ENCODE measurements at regions not wholly inside any gene's neighbourhood (a gene's known extent, or its start where the extent isn't known, plus 50 kb on each side); places are given as distances from the start of the nearest gene placed in this dataset.
"Not testable (repeated sequence)": the region's sequence is repeated elsewhere in the genome, so short reads cannot be mapped to it uniquely, and the experiment has no call there.

GRCh38 chr4:179618966-179619365, 2176.7 kb upstream of the AGA start:
- no peak for ATAC-seq

DNA sequence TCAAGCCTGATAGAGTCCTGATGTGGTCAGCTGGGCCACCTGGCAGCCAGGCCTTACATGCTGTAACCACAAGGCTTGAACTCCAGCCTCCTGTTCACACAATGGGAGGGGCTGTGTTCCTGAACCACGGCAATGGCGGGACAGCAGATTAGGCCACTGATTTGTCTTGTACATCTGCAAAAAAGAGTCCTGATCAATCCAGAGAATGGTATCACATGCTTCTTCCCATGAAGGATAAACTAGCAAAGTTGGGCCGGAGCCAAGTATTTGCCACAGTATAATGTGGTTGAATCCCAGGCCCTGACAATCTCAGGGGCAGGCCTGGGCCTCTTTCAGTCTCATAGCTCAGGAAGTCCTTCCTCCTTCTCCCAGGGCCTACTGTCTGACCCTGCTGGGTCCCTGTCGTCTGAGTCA, 2182.5 kb upstream of the AGA start:
- no peak for ATAC-seq

DNA sequence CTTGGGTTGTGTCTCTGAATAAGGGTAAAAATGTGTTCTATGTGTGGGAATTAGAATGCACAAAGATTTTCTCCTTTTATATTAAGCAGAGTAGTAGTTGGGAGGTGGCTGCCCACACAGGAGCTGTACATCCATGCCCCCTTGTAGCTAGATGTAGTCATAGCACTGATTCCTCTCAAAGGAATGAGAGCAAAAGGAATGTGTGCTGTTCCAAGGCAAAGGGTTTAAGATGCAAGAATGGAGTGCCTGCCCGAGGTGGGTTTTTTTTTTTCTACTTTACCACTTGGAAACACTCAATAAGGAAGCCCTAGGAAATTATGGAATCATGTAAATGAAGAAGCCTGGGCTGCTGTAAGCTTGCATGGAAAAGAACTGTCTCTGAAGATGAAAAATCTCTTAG, 2183.2 kb upstream of the AGA start:
- ATAC-seq = no peak

DNA sequence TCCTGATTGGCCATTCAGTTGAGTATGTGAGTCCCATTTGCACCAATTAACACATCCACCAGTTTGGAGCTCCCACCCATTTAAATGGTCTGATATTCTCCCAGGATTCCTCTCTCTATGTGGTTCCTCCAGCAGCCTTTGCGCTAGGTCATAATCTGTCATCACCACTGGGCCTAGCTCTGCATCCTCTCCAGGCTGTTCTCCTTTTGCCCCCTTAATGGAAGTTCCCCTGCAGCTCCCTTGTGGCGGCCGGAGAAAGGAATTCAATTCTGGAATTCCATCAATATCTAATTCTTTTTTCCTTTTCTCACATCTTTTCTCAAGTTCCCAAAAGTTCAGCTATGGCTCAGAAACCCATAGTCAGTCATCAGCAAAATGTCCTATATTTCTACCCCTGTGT, 2184.4 kb upstream of the AGA start:
- ATAC-seq = no peak

DNA sequence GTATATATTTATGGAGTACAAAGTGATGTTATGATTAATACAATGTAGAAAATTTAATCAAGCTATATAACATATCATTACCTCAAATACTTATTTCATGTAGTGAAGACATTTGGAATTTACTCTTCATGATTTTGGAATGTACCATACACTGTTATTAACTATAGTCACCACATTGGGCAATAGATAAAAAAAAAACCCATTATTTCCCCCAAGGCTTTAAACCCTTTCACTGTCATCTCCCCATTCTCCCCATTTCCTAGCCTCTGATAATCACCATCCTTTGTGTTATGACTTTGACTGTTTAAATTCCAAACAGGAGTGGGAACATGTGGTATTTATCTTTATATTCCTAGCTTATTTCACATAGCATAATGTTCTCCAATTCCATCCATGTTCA, 2189.1 kb upstream of the AGA start:
- ATAC-seq = no peak

DNA sequence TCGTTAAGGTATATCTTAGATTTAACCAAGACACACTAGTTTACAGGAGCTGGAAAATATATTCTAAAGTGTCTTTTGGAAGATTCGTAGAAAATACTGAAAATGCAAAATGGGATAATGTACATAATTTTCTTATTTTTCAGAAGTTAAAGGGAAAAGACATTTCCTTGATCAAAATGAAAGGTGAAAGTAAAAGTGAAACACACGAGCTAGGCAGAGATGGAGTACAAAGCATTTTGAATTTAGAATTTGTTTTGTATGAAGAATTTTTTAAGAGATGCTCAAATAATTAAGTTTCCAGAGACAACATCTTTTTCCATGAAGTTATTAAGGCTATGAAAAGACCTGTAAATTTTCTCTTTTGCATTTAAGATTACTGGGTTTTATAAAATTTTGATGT, 2192.6 kb upstream of the AGA start:
- no peak for ATAC-seq

GRCh38 chr4:179662522-179662921, 2220.3 kb upstream of the AGA start:
- ATAC-seq = no peak

- ATAC-seq = no peak
Measured at GRCh38 chr4:179663641-179664429, 2221.6 kb upstream of the AGA start.

GRCh38 chr4:179664430-179665027, 2222.3 kb upstream of the AGA start:
- ATAC-seq = no peak

GRCh38 chr4:179666226-179666625, 2224.0 kb upstream of the AGA start:
- ATAC-seq = no peak

DNA sequence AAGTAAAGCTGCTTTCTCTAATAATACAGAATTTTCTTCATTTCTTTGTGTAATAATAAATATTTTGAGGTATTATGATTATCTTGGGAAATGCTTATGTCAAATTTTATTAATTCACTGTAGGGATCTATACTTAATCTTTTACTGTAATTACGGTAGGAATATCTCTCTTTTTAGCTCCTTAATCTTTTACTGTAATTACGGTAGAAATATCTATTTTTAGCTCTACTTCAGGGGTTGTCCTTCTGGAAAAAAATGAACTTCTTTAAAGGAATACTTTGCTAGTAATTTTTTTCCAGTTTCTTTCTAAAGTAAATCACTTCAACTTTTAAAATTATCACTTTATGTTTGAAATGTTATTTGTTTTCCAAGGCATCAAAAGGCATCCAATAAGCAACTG, 2229.4 kb upstream of the AGA start:
- no peak for ATAC-seq

DNA sequence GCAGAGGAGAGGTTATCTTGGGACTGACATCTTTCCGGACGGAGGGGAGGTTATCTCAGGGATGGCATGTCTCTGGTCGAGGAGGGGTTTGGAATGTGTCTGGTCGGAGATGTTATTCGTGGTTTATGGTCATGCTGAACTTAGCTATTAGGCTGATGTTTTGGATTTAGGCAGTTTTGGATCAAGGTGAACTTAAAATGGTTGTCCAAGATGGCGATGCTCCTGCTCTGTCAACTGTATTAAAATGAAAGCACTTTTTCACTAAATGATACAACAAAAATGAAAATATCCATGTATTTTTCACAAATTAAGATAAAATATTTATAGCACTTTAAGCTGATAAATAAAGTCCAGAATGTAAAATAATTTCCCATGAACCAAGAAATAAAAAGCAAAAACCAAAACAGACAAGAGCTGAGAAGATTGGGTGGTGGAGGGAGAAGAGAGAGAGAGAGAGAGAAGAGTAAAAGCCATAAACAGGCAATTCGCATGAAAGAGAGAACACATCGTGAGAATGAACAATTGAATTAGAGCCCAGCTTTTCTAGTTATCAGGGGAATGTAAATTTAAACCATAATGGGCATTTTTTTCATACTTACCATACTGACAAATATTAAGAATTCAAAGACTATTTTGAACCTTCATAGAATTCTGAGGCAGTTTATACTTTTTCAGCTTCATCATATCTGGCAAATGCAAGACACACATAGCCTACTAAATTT, 2236.0 kb upstream of the AGA start:
- no peak for ATAC-seq

- ATAC-seq = not testable (repeated sequence)
Measured at GRCh38 chr4:179683661-179684060, 2241.4 kb upstream of the AGA start.

- ATAC-seq = no peak
Measured at GRCh38 chr4:179692222-179692621, 2250.0 kb upstream of the AGA start.

- ATAC-seq = no peak
Measured at GRCh38 chr4:179695175-179695574, 2252.9 kb upstream of the AGA start.

GRCh38 chr4:179698321-179698720, 2256.1 kb upstream of the AGA start:
- ATAC-seq = no peak

DNA sequence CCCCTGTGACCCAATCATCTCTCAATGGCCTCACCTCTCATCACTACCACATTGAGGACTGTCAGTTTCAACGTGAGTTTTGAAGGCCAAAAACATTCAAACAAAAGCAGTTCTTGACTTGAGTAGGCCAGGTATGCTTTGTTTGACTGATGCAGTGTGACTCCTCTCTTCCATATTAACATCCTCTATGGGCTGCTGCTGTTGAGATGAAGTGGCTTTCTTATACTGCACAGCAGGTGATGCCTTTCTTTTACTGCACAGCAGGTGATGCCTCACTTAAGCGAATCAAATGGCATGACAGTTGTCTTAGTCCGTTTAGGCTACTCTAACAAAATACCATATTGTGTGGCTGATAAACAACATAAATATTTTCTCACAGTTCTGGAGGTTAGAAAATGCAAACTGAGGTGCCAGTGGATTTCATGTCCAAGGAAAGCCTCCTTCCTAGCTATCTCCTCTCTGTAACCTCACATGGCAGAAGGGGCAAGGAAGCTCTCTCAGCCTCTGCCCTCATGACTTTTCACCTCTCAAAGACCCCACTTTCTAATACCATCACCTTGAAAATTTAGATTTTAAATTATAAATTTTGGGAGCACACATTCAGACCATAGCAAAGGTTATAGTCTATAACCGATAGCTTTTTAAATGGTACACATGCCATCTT, 2267.9 kb upstream of the AGA start:
- no peak for ATAC-seq

- ATAC-seq = no peak
Measured at GRCh38 chr4:179719766-179720450, 2277.7 kb upstream of the AGA start.

- not testable (repeated sequence) for ATAC-seq
Measured at GRCh38 chr4:179726491-179726890, 2284.3 kb upstream of the AGA start.

DNA sequence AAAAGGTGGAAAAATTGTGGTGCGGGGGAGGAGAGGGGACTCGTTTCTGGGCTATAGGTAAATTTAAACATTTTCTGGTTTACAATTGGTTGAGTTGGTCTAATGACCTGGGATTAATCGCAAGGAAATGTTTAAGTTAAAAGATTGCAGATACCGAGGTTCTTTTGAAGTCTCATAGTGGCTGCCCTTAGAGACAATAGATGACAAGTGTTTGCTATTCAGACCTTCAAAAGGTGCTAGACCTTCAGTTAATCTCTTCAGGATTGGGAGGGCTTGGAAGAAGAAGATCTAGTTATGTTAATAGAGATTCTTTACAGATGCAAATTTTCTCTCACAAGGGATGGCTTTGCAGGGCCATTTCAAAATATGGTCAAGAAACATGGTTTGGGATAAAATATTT, 2286.1 kb upstream of the AGA start:
- no peak for ATAC-seq

GRCh38 chr4:179736820-179737219, 2294.6 kb upstream of the AGA start:
- not testable (repeated sequence) for ATAC-seq

DNA sequence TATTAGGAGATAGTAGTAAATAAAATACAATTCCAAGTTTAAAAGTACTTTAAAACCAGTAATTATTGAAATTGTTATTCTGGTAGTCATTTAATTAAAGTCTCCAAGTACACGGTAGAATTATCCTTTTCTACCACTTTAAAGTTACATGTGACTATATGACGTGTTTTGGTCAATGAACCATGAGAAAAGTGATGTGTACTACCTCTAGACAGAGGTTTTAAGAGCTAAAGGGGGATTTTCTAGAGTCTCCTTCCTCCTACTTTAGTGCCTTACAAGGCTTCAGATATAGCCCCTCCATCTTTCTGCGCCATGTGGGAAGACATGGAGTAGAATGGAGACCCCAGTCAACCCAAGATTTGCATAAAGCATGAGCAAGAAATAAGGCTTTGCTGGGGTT, 2296.6 kb upstream of the AGA start:
- no peak for ATAC-seq

Data from activated CD4-positive, CD25-positive, alpha-beta regulatory T cell treated with anti-CD3 and anti-CD28 coated beads, Interleukin-2, amount 50 U/mL, for 24 hours (primary cell).